SK-MEL-5 (cell line): ENCODE measurements at regions not wholly inside any gene's neighbourhood (a gene's known extent, or its start where the extent isn't known, plus 50 kb on each side); places are given as distances from the start of the nearest gene placed in this dataset.
A peak's percentile ranks its signal among the peaks of the same experiment; 100 is the strongest.

Experiments
- DNase-seq: peaks from one replicate; pipeline ENCODE4 v3.0.0-alpha.2; 2016; ENCODE audit warnings: low read depth, low spot score
- in situ Hi-C: cut with HindIII; loops from 2 replicates; pipeline ENCODE4 v1.10.0; 2016; ENCODE audit warnings: low sequenced_read_pairs, high pct_unique_total_duplicates, low pct_unique_long_range_greater_than_20kb

DNA sequence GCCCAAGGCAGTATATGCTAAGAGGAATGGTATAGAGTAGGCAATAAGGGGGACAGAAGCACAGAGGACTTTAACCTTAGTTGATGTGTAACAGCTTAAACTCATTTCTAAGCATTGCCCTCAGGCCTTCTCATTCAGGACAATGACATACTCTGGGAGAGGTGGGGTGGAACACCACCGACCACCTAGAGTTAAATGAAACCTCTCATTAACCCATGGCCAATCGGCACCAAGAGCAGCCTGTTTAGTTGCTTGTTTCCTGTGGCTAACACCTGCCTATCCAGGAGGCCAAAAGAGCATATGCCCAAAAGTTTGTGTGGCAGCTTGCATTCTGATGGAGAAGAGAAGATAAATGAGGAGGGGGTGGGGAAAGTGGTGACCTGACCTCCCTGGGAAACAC, 50.0 kb downstream of the PABIR2 start:
- DNase-seq = no peak
- in situ Hi-C loops = no loop called here

DNA sequence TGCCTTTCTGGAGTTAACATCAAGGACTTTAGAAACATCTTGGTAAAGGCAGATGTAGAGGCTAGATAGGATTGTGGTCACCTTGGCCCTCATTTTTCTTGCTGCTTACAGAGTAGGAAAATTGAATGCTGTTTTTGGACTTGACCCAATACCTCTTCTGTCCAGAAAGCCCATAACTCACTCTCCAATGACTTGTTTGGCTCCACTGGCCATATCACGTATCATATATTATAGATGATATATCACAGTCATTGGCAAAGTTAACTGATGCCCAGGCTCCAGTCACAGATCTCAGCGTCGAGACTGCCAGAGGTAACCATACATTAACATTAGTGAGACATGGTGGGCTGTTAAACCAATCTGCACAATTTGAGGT, 50.6 kb downstream of the PABIR2 start:
- in situ Hi-C loops = no loop called here
- no peak for DNase-seq

DNA sequence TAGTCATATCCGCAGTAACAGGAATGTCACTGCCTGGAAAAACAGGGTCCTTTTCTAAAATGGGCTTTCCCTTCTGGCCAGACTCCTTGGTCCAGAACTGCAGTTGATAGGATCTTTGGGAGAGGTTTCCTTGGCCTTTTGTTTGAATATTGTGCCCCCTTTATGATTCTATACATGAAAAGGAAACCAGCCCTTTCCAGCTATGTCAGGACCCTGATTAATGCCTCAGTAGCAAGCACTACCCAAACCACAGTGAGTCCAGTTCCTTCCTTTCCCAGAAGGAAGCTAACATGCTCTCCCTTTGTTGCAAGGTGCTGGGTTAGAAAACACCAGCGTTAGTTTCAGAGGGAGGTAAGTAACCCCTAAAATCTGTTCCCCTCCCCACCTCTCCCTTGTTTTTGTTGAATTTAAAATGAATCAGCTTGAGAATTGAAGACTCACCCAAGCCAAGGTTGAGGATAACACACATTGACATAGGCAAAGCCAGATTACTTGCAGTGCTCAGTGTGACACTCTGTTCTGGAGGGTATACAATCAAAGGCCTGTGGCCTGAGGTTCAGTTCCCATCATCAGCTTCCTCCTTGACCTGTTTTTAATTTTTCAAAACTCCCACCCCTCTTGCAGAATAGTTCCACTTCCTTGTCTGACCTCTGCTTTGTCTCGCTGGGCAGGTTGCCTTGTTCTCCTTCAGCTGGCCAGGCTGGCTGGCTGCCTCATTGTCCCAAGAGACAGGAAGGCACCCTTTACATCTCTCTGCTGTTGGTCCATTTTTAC, 51.2 kb downstream of the PABIR2 start:
- DNase-seq = no peak
- in situ Hi-C loops = no loop called here

DNA sequence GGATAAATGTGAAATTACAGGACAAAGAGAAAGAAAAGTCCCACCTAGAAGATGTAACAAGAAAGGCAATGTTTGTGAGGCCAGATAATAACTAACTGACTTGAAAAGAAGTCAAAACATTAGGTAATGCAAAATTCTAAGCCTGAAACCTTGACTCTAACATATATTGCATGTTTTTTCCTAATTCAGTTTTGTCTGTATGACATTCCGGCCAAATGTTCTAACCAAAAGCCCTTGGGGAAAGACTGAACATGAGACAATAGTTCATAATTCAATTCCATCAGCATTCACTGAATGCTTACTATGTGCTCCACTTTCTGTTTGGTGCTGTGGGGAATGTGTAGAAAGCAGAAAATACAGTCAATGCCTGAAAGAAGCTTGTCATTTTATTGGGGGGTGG, 53.9 kb downstream of the PABIR2 start:
- no peak for DNase-seq
- in situ Hi-C loops = no loop called here

DNA sequence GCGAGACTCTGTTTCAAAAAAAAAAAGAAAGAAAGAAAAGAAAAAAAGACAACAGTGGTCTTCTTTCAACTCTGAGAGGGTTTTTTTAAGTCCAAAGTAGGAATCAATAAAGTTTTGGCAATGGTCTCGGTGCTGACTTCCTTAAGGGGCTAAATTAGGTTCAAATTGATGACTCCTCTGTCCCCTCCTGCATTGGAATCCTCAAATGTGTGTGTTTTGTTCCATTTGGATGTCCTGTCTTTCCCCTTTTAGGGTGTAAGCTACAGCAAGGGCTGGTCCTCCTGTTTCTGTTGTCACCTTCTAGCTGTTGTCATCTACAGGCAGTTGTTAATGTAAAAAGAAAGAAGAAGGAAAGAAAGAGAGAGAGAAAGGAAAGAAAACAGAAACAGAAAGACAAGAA, 54.4 kb downstream of the PABIR2 start:
- no peak for DNase-seq
- in situ Hi-C loops = no loop called here

DNA sequence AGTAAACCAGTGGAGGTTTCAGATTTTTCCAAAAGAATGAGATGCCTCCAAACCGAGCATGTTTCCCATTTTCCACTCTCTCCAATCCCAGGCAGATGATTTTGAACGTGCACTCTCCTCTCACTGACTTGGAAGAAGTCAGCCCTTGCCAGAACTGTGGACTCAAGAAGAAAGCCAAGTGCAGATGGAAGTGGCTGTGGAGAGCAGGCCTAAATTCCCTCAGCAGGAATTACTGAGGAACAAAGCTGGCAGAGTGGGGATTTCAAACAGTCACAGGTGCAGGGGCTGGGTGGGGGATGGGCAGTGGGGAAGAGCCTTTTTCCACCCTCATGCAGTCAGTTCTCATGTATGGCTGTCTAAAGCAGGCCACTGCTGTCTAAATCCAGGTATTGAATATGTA, 55.3 kb downstream of the PABIR2 start:
- no peak for DNase-seq
- in situ Hi-C loops = no loop called here

DNA sequence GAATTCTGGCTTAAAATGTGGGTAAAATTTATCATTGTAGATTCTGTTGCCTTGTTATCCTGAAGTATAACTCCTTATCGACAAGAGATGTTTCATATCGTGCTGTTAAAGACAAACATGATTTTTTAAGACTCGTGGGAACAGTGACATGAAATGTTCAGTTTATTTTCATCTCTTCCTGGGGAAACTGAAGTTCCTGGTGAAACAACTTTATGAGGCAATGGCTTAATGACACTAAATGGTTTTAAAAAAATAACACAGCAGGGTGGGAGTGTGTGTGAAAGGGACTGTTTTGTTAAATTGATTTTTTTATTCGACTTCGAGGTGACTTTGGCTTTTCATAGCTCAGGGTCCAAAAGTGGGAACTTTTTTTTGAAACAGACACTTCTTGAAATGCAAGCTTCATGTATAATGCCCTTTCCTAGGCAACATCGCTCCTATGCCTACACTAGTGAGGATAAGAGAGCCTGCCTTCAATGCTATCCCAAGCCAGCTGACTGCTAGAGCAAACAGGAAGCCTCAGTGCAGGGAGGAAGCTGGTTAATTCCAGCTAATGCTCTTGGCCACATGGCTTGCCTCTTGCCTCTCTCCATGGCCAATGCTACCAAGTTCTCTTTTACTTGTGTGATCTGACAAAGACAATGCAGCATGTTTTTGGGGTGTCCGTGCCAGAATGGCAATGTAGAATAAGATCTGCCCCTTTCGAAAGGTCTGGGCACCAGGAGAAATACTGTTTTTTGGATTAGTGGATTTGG, 57.8 kb downstream of the PABIR2 start:
- in situ Hi-C loops = no loop called here
- DNase-seq = no peak

DNA sequence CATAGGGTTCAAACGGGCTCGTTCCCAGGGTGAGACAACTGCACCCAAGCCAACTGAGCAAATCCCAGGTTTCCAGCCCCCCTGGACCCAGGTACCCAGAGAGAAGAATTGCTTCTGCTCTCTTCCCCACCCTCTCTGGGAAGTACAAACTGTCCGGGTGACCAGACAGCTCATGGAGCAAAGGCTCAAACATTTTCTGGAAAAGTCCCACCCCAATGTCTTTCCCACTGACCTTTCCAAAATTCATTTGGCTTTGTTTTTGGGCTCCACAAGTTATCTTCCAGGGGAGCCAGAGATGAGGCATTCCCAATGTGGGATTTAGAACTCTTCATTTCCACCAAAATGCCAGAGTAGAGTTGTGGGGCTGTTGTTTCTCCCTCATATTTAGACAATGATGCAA, 58.6 kb downstream of the PABIR2 start:
- in situ Hi-C loops = no loop called here
- no peak for DNase-seq

DNA sequence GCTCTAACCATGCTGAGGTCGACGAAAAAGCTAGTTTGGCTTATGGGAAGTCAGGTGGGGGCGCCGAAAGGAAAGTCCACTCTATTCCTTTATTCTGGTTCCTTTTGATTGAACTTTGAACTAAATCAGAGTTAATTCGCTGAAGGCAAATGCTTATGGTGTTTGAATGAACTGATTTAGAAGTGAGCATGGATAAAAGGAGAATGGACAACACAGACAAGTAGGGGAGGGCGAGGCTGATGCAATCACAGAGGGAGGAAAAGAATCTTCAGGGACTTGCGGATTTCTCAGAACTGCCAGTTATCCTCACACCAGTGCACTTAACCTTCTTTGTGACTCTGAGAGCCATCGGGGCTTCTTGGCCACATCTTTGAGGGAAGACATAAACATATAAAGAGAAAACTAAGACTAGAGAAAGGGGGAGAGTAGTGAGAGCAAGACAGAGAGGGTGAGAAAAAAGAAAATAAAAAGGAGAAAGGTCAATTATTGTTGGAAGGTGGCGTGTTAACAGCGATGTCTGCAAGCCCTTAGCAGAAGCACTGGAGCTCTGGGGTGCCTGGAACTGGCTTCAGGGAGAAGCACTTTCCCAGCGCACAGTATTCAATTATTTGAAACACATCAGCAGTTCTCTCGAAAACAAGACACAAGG, 59.2 kb downstream of the PABIR2 start:
- DNase-seq = no peak
- in situ Hi-C loops = no loop called here

DNA sequence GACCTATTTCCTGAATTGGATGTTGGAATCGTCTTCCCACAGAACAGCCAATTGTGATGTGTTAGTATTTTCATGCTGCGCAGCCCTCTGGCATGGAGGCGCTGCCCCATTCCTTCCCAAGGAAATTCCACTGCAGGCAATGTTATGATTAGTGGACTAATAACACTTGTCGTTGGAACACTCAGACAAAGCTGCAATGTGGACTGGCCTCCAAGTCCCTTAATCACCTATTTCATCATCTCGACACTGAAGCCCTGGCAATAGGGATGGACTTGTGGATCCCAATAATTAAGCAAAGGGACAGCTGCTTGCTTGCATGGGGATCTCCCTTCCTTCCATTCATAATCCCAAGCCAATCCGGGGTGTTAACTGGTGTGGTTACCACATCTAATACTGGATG, 59.9 kb downstream of the PABIR2 start:
- in situ Hi-C loops = no loop called here

DNA sequence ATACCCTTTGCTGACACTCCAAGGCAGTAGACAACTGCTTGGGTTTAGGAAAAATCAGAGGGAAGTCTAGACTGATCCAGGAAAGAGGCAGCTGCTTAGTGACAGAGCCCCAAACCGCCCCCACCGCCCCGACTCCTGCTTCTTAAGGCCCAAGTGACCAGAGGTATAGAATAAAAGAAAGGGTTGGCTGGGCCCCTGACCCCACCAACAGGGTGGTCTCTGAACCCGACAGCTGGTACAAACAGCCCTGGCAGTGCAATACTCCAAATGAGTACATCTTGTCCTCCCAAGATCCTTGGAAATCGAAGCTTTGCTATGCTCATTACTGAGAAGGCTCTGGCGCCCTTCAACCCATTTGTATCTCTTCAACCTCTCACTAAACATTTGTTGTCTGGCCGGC, 60.6 kb downstream of the PABIR2 start:
- DNase-seq = no peak
- in situ Hi-C loops = no loop called here

More for the DNA sequence above, 59.9 kb downstream of the PABIR2 start:
- DNase-seq = no peak

DNA sequence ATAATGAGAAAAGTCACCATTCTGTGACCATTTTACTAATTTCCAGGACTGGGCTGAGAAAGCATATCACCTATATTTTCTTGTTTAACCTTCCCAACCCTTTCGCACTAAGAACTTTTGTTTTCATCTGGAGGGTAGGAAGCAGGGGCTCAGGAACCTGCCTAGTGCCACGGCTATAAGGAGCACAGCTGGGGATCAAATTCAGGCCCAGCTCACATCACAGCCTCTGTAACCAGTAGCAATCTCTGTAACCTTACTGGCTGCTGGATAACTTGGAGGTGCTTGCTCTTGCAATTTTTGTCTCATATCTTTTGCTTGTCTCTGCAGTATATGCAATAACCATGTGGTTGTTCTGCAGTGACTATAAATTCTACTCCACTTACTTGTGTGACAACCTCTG, 62.0 kb downstream of the PABIR2 start:
- in situ Hi-C loops = no loop called here
- DNase-seq = no peak

DNA sequence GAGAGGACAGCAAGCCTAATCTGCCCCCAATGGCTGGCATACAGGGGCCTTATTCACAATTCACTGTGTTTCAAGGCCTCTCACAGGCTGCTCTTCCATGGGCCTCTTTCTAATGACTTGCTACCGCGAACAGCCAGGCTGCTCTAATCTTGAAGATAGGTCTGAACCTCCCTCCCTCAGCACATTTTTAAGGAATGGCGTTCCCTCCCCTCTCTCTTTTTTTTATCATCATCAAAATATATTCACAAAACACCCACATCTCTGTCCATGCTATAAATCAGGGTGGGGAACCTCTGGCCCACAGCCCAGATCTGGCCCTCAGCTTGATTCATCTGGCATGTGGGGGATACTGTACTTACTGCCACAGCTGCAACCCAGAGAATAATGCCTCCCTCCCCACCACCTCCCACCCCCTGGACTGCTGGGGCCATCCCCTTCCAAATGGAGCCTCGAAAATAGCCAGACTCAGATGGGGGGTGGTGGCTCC, 62.5 kb downstream of the PABIR2 start:
- DNase-seq = no peak
- in situ Hi-C loops = no loop called here

DNA sequence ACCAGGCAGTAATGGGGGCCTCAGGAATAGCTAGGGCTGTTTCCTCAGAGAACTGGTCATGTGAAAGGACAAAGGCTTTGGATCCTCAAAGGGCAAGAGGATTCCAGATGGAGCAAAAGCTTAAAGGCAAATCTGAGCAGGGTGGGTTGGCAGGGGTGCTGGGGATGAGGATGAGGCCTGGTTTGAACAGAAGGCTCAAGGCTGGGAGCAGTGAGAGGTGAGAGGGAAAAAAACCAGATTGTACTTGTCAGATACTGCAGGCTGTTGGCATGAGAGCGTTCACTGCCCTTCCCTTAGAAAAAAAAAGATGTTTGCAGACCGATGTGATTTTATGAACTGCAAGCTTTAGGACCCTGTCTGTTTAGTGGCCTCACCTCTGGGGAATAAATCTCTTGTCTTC, 63.4 kb downstream of the PABIR2 start:
- DNase-seq = no peak
- in situ Hi-C loops = no loop called here

DNA sequence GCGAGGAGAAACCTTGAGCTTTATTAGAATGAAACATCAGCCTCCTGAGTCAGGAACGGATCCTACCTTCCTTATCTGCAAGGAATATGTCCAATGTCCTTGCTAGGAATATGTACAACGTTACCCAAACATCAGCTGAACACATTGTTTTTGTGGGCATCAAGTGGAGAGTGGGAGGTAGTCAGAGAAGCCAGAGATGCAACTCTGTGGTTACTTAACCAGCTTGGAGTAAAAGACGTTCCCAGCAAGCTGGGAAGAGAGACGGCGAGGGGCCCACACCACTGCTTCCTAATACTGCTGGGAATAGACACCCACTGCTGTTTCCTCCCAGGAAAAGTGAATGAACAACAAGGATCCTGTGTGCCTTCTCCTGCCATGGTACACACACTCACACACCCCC, 64.3 kb downstream of the PABIR2 start:
- DNase-seq = peak; percentile 9
- in situ Hi-C loops = no loop called here

DNA sequence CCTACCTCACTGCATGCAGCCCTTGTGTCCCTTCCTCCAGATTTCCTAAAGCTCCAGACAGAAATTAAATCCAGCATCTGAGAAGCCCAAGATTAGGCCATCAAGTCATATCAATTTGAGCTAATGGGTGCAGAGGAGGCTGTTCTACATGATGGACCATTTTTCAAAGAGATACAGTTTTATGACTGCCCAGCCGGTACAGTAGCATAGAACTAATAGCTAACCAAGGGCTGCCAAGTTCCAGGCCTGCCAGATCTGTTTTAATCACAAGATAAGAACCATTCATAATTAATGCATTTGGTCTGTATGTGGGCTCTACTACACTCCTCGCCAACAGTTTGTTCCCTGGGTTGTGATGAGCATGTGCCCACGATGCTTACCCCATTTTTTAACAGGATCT, 64.9 kb downstream of the PABIR2 start:
- no peak for DNase-seq
- in situ Hi-C loops = no loop called here

DNA sequence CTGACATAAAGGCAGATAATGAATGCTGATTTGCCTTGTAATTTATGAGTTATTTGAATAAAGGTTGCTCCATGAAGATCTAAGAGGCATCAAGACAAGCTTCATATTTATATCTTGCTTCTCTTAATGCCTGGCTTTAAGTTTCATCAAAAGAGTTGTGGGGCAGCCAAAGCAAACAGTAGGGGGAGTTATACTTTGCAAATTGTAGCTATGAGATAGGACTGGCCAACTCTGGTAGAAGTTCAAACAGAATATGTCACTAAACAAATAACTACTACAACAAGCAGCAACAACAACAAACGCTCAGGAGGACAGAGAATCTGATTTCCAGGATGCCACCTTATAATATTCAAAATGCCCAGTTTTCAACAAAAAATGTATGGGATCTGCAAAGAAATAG, 69.1 kb upstream of the PLAC1 start:
- in situ Hi-C loops = no loop called here
- peak; percentile 40 for DNase-seq

DNA sequence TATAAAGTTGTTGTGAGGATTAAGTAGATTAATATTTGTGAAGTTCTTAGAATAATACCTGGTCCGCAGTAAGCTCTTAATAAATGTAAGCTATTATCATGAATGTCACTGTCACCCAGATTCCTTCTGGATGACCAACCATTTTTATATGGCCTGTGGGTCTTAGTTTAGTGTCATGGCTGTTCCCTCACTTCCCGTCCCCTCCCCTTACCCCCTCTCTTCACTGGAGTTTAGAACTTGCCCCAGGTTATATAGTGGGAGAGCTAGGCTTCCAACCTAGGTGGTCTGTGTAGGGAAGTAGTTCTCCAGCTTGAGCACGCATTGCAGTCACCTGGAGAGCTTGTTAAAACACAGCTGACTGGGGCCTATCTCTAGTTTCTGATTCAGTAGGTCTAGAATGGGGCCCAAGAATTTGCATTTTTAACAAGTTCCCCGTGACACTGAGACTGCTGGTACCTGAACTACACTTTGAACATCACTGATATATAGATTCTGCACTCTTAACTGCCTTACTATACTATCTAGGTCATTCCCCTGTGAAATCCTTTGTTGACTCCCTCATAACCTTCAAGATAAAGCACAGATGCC, 66.9 kb upstream of the PLAC1 start:
- in situ Hi-C loops = no loop called here
- DNase-seq = no peak
